ENCODE measurements at regions not wholly inside any gene's neighbourhood (a gene's known extent, or its start where the extent isn't known, plus 50 kb on each side); places are given as distances from the start of the nearest gene placed in this dataset.
"Not testable (repeated sequence)": the region's sequence is repeated elsewhere in the genome, so short reads cannot be mapped to it uniquely, and the experiment has no call there.

DNA sequence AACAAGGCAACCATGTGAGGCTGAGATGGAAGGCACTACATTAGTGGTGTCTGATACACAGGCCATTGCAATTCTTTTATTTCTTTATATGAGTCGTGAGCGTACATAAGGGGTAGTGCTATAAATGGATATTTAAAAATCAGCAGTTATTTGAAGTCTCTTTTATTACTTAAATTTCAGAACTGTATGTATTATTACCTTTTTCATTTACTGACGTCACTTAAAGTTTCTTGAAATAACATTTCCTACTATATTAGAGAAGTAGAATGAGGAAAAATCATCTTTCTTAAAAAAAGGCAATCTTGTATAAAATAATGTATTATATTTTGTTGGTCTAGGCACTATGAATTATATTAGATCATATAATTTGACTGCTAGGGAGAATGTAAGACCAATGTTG lies 280.9 kb upstream of the CYLC2 start:
- no peak for DNase-seq

DNA sequence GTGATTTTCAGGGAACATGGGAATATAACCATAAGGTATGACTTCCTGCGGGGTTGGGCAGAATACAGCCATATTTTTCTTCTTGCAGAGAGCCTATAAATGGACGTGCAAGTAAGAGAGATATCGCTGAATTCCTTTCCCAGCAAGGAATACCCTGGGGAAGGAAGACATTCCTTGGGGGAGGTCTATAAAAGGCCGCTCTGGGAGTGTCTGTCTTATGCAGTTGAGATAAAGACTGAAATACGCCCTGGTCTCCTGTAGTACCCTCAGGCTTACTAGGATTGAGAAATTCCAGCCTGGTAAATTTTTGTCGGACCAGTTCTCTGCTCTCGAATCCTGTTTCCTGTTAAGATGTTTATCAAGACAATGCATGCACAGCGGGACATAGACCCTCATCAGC lies 282.2 kb upstream of the CYLC2 start:
- not testable (repeated sequence) for DNase-seq

DNA sequence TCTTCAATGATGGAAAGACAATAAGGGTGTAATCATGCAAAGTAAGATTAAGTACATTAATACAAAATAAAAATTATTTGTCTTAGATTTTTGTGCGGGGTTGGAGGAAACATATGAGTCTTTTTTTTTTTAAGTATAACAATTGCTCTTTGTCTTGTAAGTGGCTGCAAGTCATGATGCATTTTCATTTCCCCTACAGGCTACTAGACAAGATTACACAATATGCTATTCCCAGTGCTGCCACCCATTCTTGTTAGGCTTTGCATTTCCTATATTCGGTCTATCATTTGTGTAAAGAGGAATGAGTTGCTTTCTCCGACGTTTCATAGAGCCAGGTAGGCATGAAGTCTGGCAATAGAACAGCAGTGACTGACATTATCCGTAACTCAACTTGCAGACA lies 294.2 kb upstream of the CYLC2 start:
- peak; percentile 6 for DNase-seq

DNA sequence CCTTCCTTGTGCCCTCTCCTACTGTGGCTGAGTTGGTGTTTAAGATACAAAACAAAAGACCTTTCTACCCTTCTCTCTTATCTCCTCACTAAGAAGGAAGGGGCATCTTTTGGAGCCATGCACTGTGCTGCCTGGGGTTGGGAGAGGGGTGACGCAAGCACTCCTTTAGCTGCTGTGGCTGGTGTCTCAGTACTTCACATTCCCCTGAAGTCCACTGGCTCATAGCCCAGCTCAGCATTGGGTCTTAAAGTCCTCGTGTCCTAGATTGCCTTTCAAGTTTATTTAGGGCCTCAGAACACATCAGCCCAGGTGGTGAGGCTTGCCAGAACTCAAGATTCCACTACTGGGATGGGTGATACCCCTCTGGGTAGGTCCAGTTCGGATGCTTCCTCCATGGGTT lies 325.9 kb upstream of the CYLC2 start:
- DNase-seq = no peak

DNA sequence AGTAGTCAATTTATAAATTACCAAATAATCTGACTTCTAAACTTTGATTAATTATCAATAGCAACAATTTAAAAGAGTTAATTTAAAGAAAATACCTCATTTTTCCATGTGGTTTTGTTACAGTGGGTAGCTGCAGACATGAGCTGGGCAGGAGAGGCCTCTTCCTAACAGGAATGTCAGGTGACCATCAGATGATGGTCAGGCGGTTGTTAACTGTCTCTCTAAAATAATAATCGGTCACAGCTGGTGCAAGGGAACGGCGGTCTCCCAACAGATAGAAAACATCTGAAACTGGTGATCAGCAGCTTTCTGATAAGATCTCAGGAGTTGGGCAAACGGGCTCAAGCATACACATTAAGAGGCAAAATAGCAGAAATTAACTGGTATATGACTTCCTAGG lies 342.7 kb upstream of the CYLC2 start:
- DNase-seq = no peak

DNA sequence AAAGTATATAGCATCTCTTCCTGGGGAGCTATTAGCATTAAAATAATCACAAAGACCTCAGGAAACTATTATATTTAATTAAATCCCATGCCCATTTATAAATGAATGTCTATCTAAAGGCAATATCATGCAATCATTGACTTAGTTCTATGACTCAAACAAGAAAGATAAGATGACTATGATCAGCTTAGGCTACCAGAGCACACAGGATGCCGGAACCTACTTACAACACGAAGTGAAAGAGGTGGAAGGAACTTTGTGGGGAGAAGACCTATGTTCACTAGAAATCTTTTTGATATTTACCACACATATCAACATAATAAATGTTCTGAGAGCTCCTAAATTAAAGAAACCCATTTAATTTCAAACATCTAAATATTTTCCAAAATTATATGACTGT lies 344.2 kb upstream of the CYLC2 start:
- no peak for DNase-seq

DNA sequence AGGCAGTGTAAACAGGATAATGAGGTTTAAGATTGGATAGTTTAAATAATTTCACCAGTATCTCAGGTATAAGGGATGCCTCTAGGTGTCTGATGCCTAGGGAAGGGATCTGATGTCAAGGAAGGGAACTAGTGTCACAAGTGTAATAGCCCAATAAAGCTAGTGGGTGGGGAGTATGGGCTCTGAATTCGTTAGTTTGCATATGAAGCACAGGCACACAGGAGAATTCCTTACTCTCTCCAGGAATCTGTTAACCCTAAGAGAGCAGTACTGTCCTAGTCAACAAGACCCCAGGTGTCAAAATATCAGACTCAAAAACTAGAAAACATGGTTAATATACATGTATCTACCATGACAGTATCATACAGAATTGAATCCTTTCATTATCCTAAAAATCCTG lies 352.5 kb upstream of the CYLC2 start:
- no peak for DNase-seq

DNA sequence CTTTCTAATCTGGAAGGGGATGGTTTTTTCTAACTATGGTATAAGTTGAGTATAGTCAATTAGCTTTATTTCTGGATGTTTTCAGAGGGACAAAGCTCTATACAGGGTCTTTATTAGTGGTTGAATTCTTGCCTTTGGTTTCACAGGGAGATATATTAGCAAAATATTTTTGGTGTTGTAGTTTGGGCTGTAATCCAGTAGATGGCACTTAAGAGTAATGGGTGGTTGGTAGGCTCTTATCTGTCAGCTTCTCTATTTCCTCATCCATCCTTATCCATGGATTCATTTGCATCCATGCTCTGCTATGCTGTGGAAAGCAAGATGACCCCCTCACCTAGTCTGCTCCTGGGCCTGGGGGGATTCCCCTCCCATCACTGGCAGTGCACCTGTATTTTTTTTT lies 363.6 kb upstream of the CYLC2 start:
- DNase-seq = no peak

DNA sequence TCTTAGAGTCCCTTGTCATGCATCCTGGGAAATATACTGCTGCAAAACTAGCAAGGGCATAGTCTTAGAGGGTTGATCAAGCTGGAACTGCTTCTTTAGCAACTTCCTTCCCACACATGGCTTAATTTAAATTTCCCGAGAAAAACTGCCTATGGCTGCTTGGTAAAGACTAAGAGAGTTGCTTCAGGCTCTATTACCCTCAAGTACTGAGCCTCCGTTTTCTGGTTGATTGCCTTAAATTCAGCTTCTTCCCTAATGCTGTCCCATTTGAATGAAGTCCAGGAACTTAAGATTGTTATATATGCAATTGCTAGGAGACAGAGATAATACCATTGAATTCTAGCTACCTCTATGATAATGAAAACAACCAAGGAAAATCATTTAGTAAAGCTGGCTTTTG lies 385.7 kb upstream of the CYLC2 start:
- no peak for DNase-seq

DNA sequence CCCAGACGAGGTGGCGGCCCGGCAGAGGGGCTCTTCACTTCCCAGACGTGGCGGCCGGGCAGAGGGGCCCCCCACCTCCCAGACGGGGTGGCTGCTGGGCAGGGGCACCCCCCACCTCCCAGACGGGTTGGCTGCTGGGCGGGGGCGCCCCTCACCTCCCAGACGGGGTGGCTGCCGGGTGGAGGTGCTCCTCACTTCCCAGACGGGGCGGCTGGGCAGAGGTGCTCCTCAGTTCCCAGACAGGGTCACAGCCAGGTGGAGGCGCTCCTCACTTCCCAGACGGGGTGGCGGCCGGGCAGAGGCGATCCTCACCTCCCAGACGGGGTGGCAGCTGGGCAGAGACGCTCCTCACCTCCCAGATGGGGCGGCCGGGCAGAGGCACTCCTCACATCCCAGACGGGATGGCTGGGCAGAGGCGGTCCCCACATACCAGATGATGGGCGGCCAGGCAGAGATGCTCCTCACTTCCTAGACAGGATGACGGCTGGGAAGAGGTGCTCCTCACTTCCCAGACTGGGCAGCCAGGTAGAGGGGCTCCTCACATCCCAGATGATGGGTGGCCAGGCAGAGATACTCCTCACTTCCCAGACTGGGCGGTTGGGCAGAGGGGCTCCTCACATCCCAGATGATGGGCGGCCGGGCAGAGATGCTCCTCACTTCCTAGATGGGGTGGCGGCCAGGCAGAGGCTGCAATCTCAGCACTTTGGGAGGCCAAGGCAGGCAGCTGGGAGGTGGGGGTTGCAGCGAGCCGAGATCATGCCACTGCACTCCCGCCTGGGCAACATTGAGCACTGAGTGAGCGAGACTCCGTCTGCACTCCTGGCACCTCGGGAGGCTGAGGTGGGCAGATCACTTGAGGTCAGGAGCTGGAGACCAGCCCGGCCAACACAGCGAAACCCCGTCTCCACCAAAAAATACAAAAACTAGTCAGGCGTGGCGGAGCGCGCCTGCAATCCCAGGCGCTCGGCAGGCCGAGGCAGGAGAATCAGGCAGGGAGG lies 391.6 kb upstream of the CYLC2 start:
- DNase-seq = not testable (repeated sequence)

DNA sequence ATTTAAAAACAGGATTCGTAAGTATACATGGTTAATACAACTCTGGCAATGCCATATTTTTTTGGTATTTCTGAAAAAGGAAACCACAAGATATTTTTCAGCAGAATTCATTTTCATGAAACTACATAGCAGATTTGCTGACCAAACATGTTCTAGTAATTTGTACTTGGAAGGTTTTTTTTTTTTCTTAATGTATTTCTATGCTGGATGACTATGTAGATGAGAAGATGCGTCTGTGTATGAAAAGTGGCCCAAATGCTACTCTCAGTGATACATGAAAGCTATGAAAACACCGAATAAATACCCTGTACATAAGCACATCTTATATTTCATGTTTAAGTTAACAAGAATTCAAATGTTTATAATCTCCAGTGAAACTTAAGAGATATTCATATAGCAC lies 400.9 kb upstream of the CYLC2 start:
- DNase-seq = no peak

DNA sequence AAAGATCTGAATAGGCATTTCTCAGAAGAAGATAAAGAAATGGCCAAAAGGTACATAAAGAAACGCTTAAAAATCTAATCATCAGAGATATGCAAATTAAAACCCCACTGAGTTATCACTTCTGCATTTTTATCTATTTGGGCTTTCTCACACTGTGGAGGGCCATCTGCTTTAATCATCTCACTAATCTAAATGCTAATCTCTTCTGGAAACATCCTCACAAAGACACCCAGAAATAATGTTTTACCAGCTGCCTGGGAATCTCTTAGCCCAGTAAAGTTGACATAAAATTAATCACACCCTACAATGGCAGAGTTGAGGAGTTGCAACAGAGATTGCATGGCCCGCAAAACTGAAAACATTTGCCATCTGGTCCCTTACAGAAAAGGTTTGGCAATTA lies 407.9 kb upstream of the CYLC2 start:
- DNase-seq = no peak

DNA sequence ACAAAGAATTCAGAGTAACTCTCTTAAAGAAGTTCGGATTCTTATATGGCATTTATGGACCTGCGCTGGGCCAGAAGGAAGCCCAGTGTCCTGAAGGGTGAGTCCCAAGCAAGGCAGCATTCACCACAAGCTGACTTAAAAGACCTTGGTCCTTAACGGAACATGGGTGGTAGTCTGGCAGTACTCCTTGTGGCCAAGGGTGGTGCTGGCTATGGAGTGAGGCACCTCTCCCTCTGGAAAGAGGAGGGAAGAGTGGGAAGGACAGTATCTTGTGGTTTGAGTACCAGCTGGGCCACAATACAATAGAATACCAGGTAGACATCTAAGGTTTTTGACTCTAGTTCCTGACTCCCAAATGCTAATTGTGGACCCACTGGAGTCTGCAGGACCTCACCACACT lies 425.7 kb upstream of the CYLC2 start:
- DNase-seq = no peak

DNA sequence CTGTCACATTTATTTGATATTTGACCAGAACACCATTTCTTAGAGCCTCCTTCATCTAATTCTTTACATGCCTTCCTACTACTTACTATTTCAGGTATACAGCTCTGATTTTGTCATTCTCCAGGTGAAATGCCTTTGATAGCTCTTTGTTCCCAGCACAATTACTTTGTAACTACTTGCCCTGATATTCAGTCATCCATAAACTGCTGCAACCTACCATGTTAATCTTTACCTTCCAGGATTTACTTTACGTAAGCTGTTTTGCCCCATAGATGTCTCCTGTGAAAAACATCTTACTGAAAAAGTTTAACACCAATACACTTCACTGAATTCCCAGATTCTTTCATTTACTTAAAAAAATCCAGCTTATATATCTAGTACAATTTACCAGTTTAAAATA lies 443.8 kb upstream of the CYLC2 start:
- no peak for DNase-seq

DNA sequence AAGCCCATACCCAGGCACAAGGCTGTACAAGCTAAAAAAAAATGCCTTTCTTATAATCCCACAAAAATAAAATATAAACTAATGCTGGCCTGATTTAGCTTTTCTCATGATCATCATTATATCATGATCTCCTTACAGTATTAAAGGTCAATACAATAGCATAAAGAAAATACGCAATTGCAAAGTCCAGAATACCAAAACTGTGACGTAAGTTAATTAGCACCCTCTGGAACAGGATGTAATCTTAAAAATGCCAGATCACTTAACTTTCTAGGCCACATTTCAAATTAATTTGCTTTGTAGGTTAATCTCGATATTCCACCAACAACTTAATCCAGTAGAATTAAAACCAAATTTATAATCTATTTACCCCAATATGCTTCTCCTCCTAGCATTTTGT lies 444.2 kb upstream of the CYLC2 start:
- DNase-seq = no peak

DNA sequence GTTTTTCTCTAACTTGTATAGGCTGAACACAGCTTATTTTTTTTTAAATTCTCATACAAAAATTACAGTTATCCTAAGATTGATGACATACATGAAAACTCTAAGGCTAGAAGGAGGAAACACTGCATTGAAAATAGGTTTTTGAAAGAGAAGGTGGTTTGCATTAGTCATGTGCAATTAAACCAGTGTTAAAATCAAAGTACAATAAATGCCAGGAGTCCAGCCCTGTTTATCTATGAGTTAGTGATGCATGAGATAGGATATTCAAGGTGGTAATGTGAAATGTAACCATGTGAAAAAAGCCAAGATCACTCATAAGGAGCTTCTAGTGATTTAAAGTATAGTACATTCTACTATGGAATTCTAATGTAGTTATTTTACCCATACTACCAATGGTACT lies 444.9 kb upstream of the CYLC2 start:
- no peak for DNase-seq

DNA sequence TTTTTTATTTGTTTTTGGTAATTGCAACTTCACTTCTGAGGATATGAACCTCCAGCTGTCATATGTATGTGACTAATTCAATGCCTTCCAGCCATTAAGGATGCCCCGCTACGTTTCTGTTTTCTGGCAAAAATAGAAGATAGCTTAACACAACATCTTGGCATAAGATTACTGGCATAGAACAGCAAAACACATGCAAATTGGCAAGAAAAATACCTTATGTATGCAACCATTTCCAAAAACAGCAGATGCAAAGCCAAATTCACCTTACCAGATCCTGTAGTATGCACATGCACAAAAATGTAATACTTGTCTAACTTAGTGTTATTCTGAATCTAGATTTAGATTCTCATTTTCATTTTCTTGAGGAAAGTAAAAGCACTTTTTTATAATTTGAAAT lies 461.1 kb upstream of the CYLC2 start:
- no peak for DNase-seq

DNA sequence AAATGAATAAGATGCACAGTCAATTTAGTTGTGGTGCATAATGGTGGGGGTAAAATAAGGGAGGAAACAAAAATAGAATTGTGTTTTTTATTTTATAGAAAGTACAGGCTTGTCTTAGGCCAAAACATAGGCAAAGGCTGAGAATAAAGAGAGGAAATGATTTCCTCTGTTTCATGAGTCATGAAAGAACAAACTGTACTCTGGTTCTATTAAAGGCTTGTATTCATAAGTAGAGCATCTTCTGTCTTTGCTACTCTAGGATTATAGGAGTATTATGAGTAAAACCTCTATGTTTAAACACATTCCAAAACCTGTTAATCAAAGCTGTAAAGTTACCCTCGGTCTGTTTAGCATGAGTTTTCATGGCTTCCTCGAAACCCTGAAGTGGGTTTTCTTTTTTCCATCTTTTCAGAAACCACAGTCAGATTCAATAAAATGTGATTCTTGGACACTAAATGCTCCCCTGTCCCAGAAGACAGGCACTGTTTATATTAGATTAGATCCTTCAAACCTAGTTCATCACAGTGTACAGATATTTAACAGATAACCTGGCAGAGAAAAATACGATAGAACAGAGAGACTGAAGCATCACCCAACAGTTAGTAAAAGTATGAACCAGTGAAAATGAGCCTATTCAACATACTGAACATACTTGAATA lies 473.9 kb upstream of the CYLC2 start:
- DNase-seq = no peak

DNA sequence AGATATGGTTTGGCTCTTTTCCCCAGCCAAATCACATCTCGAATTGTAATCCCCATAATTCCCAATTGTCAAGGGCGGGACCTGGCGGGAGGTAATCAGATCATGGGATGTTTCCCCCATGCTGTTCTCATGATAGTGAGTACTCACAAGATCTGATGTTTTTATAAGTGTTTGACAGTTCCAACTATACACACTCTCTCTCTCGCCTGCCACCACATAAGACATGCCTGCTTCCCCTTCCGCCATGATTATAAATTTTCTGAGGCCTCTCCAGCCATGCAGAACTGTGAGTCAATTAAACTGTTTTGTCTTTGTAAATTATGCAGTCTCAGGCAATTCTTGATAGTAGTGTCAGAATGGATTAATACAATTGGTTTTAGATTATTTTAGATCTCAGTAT lies 475.7 kb upstream of the CYLC2 start:
- DNase-seq = no peak

DNA sequence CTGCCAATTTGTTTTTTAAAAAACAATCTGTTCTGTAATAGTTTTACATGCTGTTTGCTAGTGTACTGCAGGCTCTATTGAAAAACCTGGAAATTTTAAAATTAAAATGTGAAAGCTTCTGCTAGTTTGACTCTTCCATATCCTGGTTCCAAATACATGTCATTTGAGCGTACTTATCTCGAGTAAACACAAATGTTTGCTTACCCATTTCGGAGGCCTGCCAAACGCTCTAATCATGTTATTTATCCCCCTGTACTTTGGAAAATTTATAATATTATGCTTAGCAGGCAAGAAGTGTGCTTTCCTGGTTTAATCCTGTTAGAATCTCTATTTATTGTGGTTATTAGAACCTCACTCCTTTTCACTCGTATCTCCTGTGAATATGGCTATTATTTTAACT lies 476.8 kb upstream of the CYLC2 start:
- no peak for DNase-seq

DNA sequence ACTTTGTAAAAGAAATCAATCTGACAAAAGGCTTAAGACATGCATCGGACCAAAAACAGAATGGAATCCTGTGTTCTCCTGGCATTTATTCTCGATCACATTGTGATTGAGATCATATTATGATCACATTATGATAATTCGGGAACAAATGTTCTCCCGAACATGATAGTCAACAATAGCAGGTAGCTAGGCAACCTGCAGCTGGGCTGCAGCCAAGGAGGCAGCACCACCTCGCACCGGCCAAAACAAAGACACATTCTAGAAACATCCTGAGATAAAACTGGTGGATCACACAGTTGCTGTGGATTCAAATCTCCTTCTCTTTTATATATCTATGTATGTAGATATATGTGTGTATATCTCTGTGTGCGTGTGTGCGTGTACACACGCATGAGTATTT lies 480.6 kb upstream of the CYLC2 start:
- DNase-seq = no peak

DNA sequence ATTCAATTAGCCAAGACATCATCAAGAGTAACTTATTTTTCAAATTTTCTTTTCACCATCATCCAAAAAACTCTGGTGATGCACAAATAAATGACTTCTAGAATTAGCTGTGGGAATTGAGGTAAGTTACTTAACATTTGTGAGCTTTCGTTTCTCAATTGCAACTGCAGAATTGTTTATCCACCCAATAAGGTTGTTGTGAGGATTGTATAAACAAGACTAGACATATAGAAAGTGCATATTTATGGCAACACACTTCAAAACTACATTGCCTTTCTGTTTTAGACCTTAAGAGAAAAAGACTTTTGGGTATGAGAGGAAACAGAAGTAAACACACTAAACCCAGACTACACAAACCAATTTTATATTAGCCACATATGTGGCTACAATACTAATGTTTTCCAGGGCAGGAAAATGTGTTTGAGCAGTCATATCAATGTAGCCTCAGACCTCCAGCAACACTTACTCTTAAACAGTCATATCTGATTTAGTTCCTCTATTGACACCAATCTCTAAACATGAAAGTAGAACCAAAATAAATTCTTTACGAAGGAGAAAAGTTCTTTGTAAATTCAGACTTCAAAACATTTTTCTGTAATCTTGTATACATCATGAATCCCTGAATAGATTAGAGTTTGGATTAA lies 488.0 kb upstream of the CYLC2 start:
- no peak for DNase-seq

DNA sequence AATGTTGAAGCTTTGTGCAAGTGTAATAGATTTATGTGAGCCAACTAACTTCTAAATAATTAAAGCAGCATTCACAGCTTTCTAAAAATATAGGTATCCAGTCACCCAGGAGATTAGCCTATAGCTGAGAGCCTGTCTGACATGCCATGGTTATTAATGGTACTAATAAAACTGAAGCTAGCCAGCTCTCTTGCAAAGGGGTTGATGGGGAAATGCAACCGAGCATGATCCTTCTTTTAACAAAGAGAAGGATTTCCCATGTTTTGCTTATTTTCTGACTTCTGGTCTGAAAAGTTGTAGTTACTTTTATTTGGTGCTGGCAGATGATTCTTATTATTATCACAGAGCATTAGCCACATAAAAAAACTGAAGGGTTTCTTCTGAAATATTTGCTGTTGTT lies 488.7 kb upstream of the CYLC2 start:
- no peak for DNase-seq

DNA sequence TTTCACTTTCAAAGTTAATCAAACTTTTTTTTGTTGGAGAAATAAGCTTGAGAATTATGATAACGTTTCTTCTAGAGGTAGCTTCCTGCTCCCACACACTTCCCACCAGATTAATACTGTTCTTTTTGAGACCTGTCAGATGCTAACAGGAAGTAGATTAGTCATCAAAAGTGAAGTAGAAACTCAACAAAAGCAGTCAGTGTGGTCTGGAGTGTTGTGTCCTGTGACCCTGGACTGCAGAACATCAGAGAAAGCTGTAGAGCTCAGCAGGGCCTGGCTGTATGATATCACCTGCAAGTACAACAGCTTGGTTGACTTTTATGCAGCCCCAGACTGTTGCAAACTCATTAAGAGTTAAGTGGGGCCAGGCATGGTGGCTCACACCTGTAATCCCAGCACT lies 495.7 kb upstream of the CYLC2 start:
- no peak for DNase-seq

All from eye (tissue), 1 donor.